SH-SY5Y (cell line): ENCODE measurements at regions not wholly inside any gene's neighbourhood (a gene's known extent, or its start where the extent isn't known, plus 50 kb on each side); places are given as distances from the start of the nearest gene placed in this dataset.

ENCODE experiments used
- GATA2 ChIP-seq: IDR thresholded peaks from 2 replicates; pipeline ENCODE4 v1.6.1; 2011; ENCODE audit warnings: mild to moderate bottlenecking, low read depth, low read length
- GATA3 ChIP-seq: IDR thresholded peaks from 2 replicates; pipeline ENCODE4 v1.6.1; 2011; ENCODE audit warnings: low read depth, mild to moderate bottlenecking, low read length, moderate library complexity

DNA sequence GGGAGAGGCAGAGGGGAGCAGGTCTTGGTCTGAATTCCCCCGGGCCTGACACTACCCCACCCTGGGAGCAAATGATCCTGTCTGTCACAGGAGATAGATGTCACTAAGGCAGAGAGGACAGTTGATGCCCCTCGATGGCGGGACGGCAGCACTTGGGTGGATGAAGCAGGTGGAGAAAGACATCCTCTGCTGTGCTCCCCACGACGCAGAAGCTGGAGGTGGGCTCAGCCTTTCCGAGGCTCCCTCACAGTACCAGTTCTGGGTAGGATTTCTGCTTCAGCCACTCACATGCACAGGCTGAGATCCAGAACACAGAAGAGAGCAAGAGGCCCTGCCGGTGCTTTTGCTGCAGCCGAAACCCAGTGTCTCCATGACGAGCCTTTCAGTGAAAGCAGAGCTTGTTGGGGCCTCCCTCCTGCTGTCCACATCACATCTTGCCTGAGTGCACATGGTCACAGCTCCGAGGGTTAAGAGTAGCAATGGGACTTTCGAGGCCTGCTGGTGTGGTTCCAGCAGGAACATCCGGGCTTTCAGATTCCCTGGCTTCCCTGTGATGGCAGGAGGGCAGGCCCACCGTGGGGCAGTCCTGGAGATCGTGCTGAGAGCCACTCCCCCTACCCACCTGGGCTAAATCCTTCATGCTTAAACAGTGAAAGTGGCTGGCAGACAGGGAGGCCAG lies 107.3 kb upstream of the PRR20G start:
- TF ChIP-seq GATA2 (no peak), GATA3 (no peak)

GRCh38 chr3:127394031-127394430 lies 106.2 kb upstream of the PRR20G start:
- TF ChIP-seq GATA2 (no peak), GATA3 (no peak)

- TF ChIP-seq GATA3 = no peak
- no peak for TF ChIP-seq GATA2
These were observed 105.4 kb upstream of the PRR20G start for GRCh38 chr3:127393131-127393820.

DNA sequence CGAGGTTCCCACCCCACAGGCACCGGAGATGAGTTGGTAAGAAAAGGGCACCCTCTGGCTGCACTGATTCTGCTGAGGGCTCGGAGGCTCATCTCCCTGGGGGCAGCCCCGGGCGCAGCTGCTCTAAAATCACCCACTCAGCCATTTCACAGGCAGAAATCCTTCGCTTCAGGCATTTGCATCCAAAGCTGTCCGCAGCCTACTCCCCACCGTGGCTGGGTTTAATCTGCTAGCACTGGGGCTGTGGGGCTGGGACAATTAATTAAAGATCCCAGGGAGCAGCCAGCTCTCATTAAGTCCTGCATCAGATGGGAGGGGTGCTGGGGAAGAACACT lies 104.3 kb upstream of the PRR20G start:
- TF ChIP-seq GATA2 = no peak
- TF ChIP-seq GATA3 = no peak

DNA sequence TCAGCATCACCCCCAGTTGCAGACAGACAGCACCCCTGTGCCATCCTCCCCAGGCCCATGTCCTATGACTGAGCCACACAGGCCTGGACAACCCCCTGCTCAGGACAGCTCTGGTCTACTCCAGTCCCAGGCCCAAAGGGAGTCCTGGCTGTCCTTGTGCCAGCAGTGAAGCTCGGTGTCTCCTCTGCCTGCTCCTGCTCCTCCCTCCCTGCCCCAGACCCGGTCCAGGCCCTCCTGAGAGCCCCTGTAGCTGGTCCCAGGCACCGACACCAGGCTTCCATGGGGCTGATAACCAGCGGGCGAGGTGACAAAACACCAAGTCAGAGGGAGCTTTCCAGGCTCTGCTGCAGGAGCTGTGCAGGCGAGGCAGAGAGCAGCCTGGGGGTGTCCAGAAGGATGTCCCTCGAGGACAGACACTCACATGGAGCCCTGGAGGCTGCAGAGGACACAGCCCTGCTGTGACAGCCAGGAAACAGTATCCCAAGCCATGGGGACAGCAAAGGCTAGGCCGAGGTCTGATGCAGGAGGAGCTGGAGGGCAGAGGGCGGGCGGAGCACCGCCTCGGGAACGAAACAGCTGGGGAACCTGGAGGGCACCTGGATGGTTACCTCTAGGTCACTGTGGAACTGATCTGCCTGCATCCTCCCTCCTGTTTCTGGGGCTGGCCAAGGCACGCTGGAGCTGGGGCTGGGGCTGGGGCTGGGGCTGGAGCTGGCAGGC lies 103.8 kb upstream of the PRR20G start:
- TF ChIP-seq GATA3 (no peak), GATA2 (no peak)

DNA sequence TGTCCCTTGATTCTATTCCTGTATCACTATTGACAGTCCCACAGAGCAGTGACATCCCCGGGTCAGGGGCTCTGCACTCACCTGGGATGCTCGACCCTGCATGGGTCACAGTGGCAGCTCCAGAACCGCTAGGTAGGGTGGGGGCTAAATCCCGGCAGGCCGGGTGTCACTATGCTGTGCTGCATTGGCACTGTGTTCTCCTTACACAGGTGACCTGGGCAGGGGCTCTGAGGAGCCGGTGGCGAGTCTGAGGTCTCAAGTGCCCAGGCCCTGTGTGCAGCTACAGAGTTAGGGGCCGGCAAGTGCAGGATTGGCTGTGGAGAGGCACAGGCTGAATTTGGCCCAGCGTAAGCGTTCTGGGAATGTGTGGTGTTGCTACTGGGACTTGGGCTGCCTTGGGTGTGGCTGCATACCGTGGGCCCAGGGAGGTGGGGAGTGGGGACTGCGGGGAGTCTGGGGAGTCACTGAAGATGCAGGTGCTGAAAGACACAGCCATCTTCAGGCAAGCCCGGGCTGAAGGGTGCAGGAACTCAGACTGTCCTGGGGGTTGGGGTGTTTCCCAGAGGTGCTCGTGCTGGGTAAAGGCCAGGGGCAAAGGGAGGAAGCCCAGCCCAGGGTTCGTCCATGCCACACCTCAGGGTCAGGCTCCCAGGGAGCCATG lies 102.6 kb upstream of the PRR20G start:
- no peak for TF ChIP-seq GATA2
- no peak for TF ChIP-seq GATA3

DNA sequence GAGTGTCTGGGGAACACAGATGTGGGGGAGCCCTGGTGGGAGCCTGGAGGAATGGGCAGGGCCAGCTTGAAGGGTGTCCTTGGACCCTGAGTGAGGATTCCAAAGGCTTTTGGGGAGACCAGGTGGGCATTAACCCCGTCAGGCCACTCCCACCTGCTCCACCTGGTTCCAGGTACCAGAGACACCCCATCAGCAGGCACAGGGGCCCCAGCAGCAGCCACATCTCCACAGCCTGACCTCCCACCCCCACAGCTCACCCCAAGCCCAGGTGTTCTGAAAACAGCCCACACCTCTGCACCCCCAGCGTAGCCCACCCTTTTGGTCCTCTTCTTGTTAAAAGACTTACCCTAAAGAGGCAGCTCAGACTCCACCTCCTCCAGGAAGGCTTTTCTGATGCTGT lies 102.1 kb upstream of the PRR20G start:
- TF ChIP-seq GATA3 (no peak), GATA2 (no peak)

GRCh38 chr3:127389420-127389819 lies 101.6 kb upstream of the PRR20G start:
- TF ChIP-seq GATA3 (no peak), GATA2 (no peak)

- no peak for TF ChIP-seq GATA3
- no peak for TF ChIP-seq GATA2
These were observed 100.6 kb upstream of the PRR20G start for GRCh38 chr3:127388427-127388826.

GRCh38 chr3:127387556-127388153 lies 99.8 kb upstream of the PRR20G start:
- TF ChIP-seq GATA2 (no peak), GATA3 (no peak)

DNA sequence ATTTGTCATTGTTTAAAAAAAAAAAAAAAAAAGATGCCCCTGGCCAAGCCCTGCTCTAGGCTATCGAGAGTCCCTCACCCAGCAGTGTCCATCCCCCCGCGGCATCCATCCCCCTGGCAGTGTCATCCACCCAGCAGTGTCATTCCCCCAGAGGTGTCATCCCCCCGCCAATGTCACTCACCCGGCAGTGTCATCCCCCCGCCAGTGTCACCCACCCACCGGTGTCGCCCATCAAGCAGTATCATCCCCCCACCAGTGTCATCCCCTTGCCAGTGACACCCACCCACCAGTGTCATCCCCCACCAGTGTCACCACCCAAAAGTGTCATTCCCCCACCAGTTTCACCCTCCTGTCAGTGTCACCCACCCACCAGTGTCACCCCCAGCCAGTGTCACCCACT lies 99.3 kb upstream of the PRR20G start:
- TF ChIP-seq GATA3 (no peak), GATA2 (no peak)

DNA sequence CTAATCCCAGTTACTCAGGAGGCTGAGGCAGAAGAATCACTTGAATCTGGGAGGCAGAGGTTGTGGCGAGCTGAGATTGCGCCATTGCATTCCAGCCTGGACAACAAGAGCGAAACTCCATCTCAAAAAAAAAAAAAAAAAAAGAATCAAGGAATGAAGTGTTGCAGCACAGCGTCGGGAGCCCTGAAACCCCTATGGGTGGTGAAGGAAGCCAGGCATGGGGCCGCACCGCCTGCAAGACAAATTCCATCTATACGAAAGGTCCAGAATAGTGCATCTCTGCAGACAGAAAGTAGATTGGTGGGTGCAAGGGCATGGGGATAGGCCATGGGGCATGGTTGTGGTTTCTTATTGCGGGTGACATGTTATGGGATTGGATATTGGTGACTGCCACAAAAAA lies 98.6 kb upstream of the PRR20G start:
- no peak for TF ChIP-seq GATA3
- no peak for TF ChIP-seq GATA2

DNA sequence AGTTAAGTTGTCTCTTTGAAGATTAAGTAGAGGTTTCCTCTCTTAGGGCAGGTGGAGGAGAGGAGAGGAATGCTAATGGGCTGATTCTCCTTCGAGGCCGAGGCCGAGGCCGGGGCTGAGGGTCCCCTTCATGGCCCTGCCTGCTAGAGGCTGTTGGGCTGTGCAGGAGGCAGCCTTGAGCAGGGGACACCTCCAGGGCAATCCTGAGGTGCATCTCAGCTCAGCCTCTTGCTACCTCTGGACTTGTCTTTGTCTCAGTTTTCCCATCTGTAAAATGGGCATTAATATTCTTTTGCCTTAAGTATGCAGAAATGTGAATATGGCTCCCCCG lies 97.7 kb upstream of the PRR20G start:
- TF ChIP-seq GATA3 (no peak), GATA2 (no peak)

- TF ChIP-seq GATA3 (no peak), GATA2 (no peak)
These were observed 97.1 kb upstream of the PRR20G start for GRCh38 chr3:127384717-127385539.
